CD14-positive monocyte (primary cell): ENCODE measurements at regions not wholly inside any gene's neighbourhood (a gene's known extent, or its start where the extent isn't known, plus 50 kb on each side); places are given as distances from the start of the nearest gene placed in this dataset.
"Not testable (repeated sequence)": the region's sequence is repeated elsewhere in the genome, so short reads cannot be mapped to it uniquely, and the experiment has no call there.

Source experiments
- DNase-seq, 3 donors: peaks; one replicate each; pipeline ENCODE4 v3.0.0-alpha.2; 2011 to 2022
- H2AFZ ChIP-seq: 2 replicates; pipeline ENCODE4 v1.6.0; 2012; ENCODE audit warnings: mild to moderate bottlenecking, low read depth, low read length, inconsistent platforms; ENCODE audit not compliant: insufficient read depth, poor library complexity, severe bottlenecking
- H3K27ac ChIP-seq, 2 donors: 1 replicate in 1 of 2; 2 replicates in 1 of 2; pipeline ENCODE4 v1.5.1; 2012 to 2013; ENCODE audit warnings: low read length in 2 of 2, control low read depth in 1 of 2, inconsistent platforms in 1 of 2, low read depth in 1 of 2, mild to moderate bottlenecking in 1 of 2
- H3K27me3 ChIP-seq, 2 donors: one replicate each; pipeline versions ENCODE4 v1.6.0 to v1.6.1; 2011 to 2013; ENCODE audit warnings: low read length in 2 of 2; ENCODE audit not compliant: control insufficient read depth in 2 of 2, insufficient read depth in 2 of 2
- H3K36me3 ChIP-seq, 2 donors: replicated peaks in 1 of 2; 1 replicate in 1 of 2; 2 replicates in 1 of 2; pipeline versions ENCODE4 v1.5.1 to v1.6.1; 2012 to 2013; ENCODE audit warnings: low read length in 2 of 2, control low read depth in 1 of 2, inconsistent platforms in 1 of 2, mild to moderate bottlenecking in 1 of 2; ENCODE audit not compliant: insufficient read depth in 2 of 2, control insufficient read depth in 1 of 2
- H3K4me1 ChIP-seq, 2 donors: 1 replicate in 1 of 2; 2 replicates in 1 of 2; pipeline versions ENCODE4 v1.5.1 to v1.6.1; 2012 to 2013; ENCODE audit warnings: low read length in 2 of 2, control low read depth in 1 of 2, inconsistent platforms in 1 of 2, mild to moderate bottlenecking in 1 of 2, moderate library complexity in 1 of 2; ENCODE audit not compliant: insufficient read depth in 2 of 2, control insufficient read depth in 1 of 2
- H3K4me2 ChIP-seq: replicated peaks from 2 replicates; pipeline ENCODE3; 2012; ENCODE audit warnings: low read length, moderate library complexity, mild to moderate bottlenecking; ENCODE audit not compliant: poor library complexity, severe bottlenecking; ENCODE audit errors: extremely low read depth
- H3K4me3 ChIP-seq, 3 experiments: fragments of 200-600 bp in 1 of 3; sonication (generic) in 1 of 3; replicated peaks in 1 of 3; 1 replicate in 2 of 3; 2 replicates in 1 of 3; pipeline ENCODE4 v1.5.1; 2011 to 2013; ENCODE audit warnings: low read length in 3 of 3, mild to moderate bottlenecking in 3 of 3, control low read depth in 2 of 3, low read depth in 2 of 3, inconsistent platforms in 1 of 3, moderate library complexity in 1 of 3
- H3K79me2 ChIP-seq: 2 replicates; pipeline ENCODE4 v1.6.0; 2012; ENCODE audit warnings: mild to moderate bottlenecking, control low read depth, inconsistent platforms, low read length, moderate library complexity; ENCODE audit not compliant: insufficient read depth
- H3K9ac ChIP-seq: 2 replicates; pipeline ENCODE4 v1.6.0; 2017; ENCODE audit warnings: low read length, mild to moderate bottlenecking; ENCODE audit not compliant: insufficient read depth, poor library complexity, severe bottlenecking
- H3K9me3 ChIP-seq, 2 donors: replicated peaks in 1 of 2; 1 replicate in 1 of 2; 2 replicates in 1 of 2; pipeline versions ENCODE4 v1.5.1 to v1.6.1; 2012 to 2013; ENCODE audit warnings: low read length in 2 of 2, control low read depth in 1 of 2; ENCODE audit not compliant: control insufficient read depth in 1 of 2, insufficient read depth in 1 of 2
- H4K20me1 ChIP-seq: 2 replicates; pipeline ENCODE4 v1.6.0; 2012; ENCODE audit warnings: mild to moderate bottlenecking, low read length, control low read depth, moderate library complexity; ENCODE audit not compliant: insufficient read depth
- H3K27ac Mint-ChIP-seq, 7 donors: one replicate each; pipeline ENCODE4 v1.8.0; 2020; ENCODE audit warnings: mild to moderate bottlenecking in 7 of 7, mixed read lengths in 7 of 7, moderate library complexity in 6 of 7, inconsistent platforms in 2 of 7
- H3K27me3 Mint-ChIP-seq, 3 donors: one replicate each; pipeline ENCODE4 v1.8.0; 2021 to 2022; ENCODE audit warnings: low read depth in 3 of 3, mild to moderate bottlenecking in 3 of 3, mixed read lengths in 3 of 3, moderate library complexity in 3 of 3, inconsistent platforms in 1 of 3
- H3K36me3 Mint-ChIP-seq, 2 donors: one replicate each; pipeline ENCODE4 v1.8.0; 2020; ENCODE audit warnings: mixed read lengths in 2 of 2, inconsistent platforms in 1 of 2, mild to moderate bottlenecking in 1 of 2
- H3K4me1 Mint-ChIP-seq: one replicate; pipeline ENCODE4 v1.8.0; 2020; ENCODE audit warnings: mild to moderate bottlenecking, mixed read lengths
- H3K4me3 Mint-ChIP-seq, 2 donors: one replicate each; pipeline ENCODE4 v1.8.0; 2020; ENCODE audit warnings: mild to moderate bottlenecking in 2 of 2, mixed read lengths in 2 of 2, moderate library complexity in 1 of 2
- H3K9me3 Mint-ChIP-seq, 7 donors: one replicate each; pipeline ENCODE4 v1.8.0; 2020 to 2022; ENCODE audit warnings: mixed read lengths in 7 of 7, mild to moderate bottlenecking in 6 of 7, moderate library complexity in 6 of 7, inconsistent platforms in 2 of 7
- WGBS: methylation state at CpG from one replicate; pipeline ENCODE4 v1.1.5; 2013; ENCODE audit warnings: missing lambda C conversion rate; ENCODE audit not compliant: insufficient coverage; 5-methylcytosine and 5-hydroxymethylcytosine counted together
- intact Hi-C, 2 donors: fragments of 100-400 bp; cut with micrococcal nuclease; formaldehyde crosslinking; loops; one replicate each; pipeline versions ENCODE4 v1.15.0 to v1.15.1; 2023
- TF ChIP-seq, protein P1 (sequence below): fragments of 200-600 bp; IDR thresholded peaks from one replicate; pipeline ENCODE4 v1.8.0; 2022; ENCODE audit warnings: antibody characterized with exemption, mild to moderate bottlenecking

- Mint-ChIP-seq H3K4me1 (no peaks in the 10 kb centered on the region), H3K9me3 (peaks cover 0 to 2% (median 0%) of the 10 kb centered on the region in 7 donors), H3K27ac (no peak overlapping the region), H3K27me3 (peaks cover 0 to 2% (median 0%) of the 10 kb centered on the region in 3 donors), H3K36me3 (no peaks in the 10 kb centered on the region), H3K4me3 (no peak overlapping the region)
- Histone ChIP-seq H2AFZ (no peak overlapping the region), H3K36me3 (no peaks in the 10 kb centered on the region), H3K27me3 (no peaks in the 10 kb centered on the region), H4K20me1 (no peaks in the 10 kb centered on the region), H3K4me2 (no peak overlapping the region), H3K27ac (no peak overlapping the region), H3K4me3 (no peak overlapping the region), H3K4me1 (no peaks in the 10 kb centered on the region), H3K9me3 (no peaks in the 10 kb centered on the region), H3K9ac (no peak overlapping the region), H3K79me2 (no peaks in the 10 kb centered on the region)
- no peak for DNase-seq
- TF ChIP-seq, protein P1, sequence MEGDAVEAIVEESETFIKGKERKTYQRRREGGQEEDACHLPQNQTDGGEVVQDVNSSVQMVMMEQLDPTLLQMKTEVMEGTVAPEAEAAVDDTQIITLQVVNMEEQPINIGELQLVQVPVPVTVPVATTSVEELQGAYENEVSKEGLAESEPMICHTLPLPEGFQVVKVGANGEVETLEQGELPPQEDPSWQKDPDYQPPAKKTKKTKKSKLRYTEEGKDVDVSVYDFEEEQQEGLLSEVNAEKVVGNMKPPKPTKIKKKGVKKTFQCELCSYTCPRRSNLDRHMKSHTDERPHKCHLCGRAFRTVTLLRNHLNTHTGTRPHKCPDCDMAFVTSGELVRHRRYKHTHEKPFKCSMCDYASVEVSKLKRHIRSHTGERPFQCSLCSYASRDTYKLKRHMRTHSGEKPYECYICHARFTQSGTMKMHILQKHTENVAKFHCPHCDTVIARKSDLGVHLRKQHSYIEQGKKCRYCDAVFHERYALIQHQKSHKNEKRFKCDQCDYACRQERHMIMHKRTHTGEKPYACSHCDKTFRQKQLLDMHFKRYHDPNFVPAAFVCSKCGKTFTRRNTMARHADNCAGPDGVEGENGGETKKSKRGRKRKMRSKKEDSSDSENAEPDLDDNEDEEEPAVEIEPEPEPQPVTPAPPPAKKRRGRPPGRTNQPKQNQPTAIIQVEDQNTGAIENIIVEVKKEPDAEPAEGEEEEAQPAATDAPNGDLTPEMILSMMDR = no peak
- no CpG with 5 or more reads among the region's 4 CpGs for WGBS
- intact Hi-C loops = no loop called here
Measured at GRCh38 chr11:92607969-92608722, 361.3 kb upstream of the MTNR1B start.

DNA sequence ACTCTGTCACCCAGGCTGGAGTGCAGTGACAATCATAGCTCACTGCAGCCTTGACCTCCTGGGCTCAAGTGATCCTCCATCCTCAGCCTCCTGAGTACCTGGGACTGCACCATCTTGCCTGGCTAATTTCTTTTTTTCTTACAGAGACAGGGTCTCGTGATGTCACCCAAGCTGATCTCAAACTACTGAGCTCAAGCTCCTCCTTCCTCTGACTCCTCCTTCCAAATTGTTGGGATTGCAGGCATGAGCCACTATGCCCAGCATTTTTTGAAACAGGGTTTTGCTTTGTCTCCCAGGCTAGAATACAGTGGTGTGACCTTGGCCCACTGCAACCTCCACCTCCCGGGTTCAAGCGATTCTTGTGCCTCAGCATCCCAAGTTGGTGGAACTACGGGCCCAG is 358.3 kb upstream of the MTNR1B start:
- Histone ChIP-seq H3K27ac (no peak overlapping the region), H3K4me2 (no peak overlapping the region), H3K9ac (no peak overlapping the region), H3K4me1 (no peaks in the 10 kb centered on the region), H3K79me2 (no peaks in the 10 kb centered on the region), H4K20me1 (no peaks in the 10 kb centered on the region), H3K36me3 (no peaks in the 10 kb centered on the region), H3K9me3 (no peaks in the 10 kb centered on the region), H3K4me3 (no peak overlapping the region), H3K27me3 (no peaks in the 10 kb centered on the region), H2AFZ (no peak overlapping the region)
- TF ChIP-seq, protein P1 = no peak
- no peaks in the 10 kb centered on the region for H3K36me3 Mint-ChIP-seq
- 94% methylated on average over 3 of the region's 4 CpGs for WGBS
- no peak overlapping the region for H3K4me3 Mint-ChIP-seq
- intact Hi-C loops = no loop called here
- peaks cover 0 to 5% (median 0%) of the 10 kb centered on the region in 7 donors for H3K9me3 Mint-ChIP-seq
- H3K27ac Mint-ChIP-seq = no peak overlapping the region
- H3K27me3 Mint-ChIP-seq = peaks cover 0 to 2% (median 0%) of the 10 kb centered on the region in 3 donors
- H3K4me1 Mint-ChIP-seq = no peaks in the 10 kb centered on the region
- DNase-seq = no peak

DNA sequence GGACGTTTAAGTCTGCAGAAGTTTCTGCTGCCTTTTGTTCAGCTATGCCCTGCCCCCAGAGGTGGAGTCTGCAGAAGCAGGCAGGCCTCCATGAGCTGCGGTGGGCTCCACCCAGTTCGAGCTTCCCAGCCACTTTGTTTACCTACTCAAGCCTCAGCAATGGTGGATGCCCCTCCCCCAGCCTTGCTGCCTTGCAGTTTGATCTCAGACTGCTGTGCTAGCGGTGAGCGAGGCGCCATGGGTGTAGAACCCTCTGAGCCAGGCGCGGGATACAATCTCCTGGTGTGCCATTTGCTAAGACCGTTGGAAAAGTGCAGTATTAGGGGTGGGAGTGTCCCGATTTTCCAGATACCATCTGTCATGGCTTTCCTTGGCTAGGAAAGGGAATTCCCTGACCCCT is 351.4 kb upstream of the MTNR1B start:
- DNase-seq, H3K4me2 ChIP-seq, H3K79me2 ChIP-seq, H3K36me3 ChIP-seq, H3K9me3 ChIP-seq, H3K27me3 Mint-ChIP-seq, H3K36me3 Mint-ChIP-seq, H3K9ac ChIP-seq, H3K4me1 ChIP-seq, intact Hi-C loops, H3K27me3 ChIP-seq, H3K4me3 ChIP-seq, H2AFZ ChIP-seq, H3K27ac Mint-ChIP-seq, H3K27ac ChIP-seq, H4K20me1 ChIP-seq, H3K4me3 Mint-ChIP-seq, H3K4me1 Mint-ChIP-seq: not testable (repeated sequence)
- peaks cover 1 to 22% (median 14%) of the 10 kb centered on the region in 7 donors for H3K9me3 Mint-ChIP-seq
- 86% methylated on average over 1 of the region's 10 CpGs for WGBS
